Right lobe of liver (tissue), 4 donors: ENCODE measurements at regions not wholly inside any gene's neighbourhood (a gene's known extent, or its start where the extent isn't known, plus 50 kb on each side); places are given as distances from the start of the nearest gene placed in this dataset.

Experiments used
- POLR2A ChIP-seq: fragments of 450-650 bp; IDR thresholded peaks from one replicate; pipeline ENCODE4 v1.6.1; 2017; ENCODE audit warnings: antibody characterized with exemption, mild to moderate bottlenecking
- TF ChIP-seq, protein P1 (sequence below), 4 donors: fragments of 200-600 bp in 3 of 4; fragments of 450-650 bp in 1 of 4; IDR thresholded peaks; one replicate each; pipeline versions ENCODE4 v1.5.1 to v1.8.0; 2016 to 2022; ENCODE audit warnings: antibody characterized with exemption in 4 of 4, mild to moderate bottlenecking in 2 of 4
- donor health status: DM: no; HTN: no; CAD: no.
- donor health status: DM: no; HTN: no; CAD: no.
- donor health status: DM: no; HTN: yes; CAD: no.

DNA sequence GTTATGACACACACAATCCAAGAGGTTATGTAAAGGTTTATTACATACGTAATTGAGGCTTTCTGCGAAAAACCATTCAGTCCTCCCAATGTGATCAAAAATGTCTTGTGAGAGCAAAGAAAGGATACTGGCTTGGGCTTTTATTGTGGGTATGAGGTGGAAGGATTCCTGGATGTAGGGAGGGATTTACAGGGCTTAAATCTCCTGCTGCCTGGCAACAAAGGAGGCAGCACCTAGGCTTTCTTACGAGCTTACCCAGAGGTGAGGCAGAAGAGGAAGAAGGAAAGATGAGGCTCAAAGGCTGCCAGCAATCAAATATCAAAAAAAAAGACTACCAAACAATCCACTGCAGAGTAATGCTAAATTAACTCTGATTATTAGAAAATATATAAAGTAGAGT lies 1149.5 kb upstream of the POT1 start:
- TF ChIP-seq, protein P1, sequence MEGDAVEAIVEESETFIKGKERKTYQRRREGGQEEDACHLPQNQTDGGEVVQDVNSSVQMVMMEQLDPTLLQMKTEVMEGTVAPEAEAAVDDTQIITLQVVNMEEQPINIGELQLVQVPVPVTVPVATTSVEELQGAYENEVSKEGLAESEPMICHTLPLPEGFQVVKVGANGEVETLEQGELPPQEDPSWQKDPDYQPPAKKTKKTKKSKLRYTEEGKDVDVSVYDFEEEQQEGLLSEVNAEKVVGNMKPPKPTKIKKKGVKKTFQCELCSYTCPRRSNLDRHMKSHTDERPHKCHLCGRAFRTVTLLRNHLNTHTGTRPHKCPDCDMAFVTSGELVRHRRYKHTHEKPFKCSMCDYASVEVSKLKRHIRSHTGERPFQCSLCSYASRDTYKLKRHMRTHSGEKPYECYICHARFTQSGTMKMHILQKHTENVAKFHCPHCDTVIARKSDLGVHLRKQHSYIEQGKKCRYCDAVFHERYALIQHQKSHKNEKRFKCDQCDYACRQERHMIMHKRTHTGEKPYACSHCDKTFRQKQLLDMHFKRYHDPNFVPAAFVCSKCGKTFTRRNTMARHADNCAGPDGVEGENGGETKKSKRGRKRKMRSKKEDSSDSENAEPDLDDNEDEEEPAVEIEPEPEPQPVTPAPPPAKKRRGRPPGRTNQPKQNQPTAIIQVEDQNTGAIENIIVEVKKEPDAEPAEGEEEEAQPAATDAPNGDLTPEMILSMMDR (IDR thresholded peaks at IDR 0.05) = no peak
- TF ChIP-seq POLR2A = no peak
